Right lobe of liver (tissue), 6 donors: ENCODE measurements at regions not wholly inside any gene's neighbourhood (a gene's known extent, or its start where the extent isn't known, plus 50 kb on each side); places are given as distances from the start of the nearest gene placed in this dataset.

ENCODE experiments used
- ATAC-seq, 4 donors: fragments of 200-7000 bp; cut with Tn5 transposase; one replicate each; pipeline ENCODE4 v1.9.1; 2020; ENCODE audit warnings: mild to moderate bottlenecking in 4 of 4, moderate library complexity in 4 of 4
- DNase-seq, 3 donors: peaks; one replicate each; pipeline ENCODE4 v3.0.0-alpha.2; 2020
- H3K27ac ChIP-seq, 3 donors: fragments of 200-600 bp; one replicate each; pipeline ENCODE4 v1.8.0; 2022
- H3K27me3 ChIP-seq, 2 donors: fragments of 200-600 bp; one replicate each; pipeline ENCODE4 v1.8.0; 2022
- H3K36me3 ChIP-seq, 4 donors: fragments of 200-600 bp; sonication (generic) in 1 of 4; one replicate each; pipeline versions ENCODE4 v1.5.1 to v1.8.0; 2017 to 2022; ENCODE audit warnings: control low read depth in 1 of 4
- H3K4me1 ChIP-seq, 4 donors: fragments of 200-600 bp; sonication (generic) in 1 of 4; one replicate each; pipeline versions ENCODE4 v1.5.1 to v1.8.0; 2017 to 2022; ENCODE audit warnings: control low read depth in 1 of 4
- H3K4me3 ChIP-seq, 3 donors: fragments of 200-600 bp; one replicate each; pipeline ENCODE4 v1.8.0; 2022
- H3K9me3 ChIP-seq, 4 donors: fragments of 200-600 bp; sonication (generic) in 1 of 4; one replicate each; pipeline versions ENCODE4 v1.5.1 to v1.8.0; 2017 to 2022; ENCODE audit warnings: control low read depth in 1 of 4
- POLR2A ChIP-seq: fragments of 450-650 bp; IDR thresholded peaks from one replicate; pipeline ENCODE4 v1.6.1; 2017; ENCODE audit warnings: antibody characterized with exemption, mild to moderate bottlenecking
- WGBS: methylation state at CpG from one replicate; pipeline ENCODE4 v1.1.6; 2018; ENCODE audit warnings: low coverage, low lambda C conversion rate; ENCODE audit not compliant: insufficient coverage; ENCODE audit errors: missing lambda C conversion rate; 5-methylcytosine and 5-hydroxymethylcytosine counted together
- intact Hi-C, 2 donors: fragments of 100-400 bp; cut with DNase I; formaldehyde crosslinking; loops; one replicate each; pipeline versions ENCODE4 v1.11.2 to v1.14.1; 2022
- TF ChIP-seq, protein P1 (sequence below), 4 donors: fragments of 200-600 bp in 3 of 4; fragments of 450-650 bp in 1 of 4; IDR thresholded peaks; one replicate each; pipeline versions ENCODE4 v1.5.1 to v1.8.0; 2016 to 2022; ENCODE audit warnings: antibody characterized with exemption in 4 of 4, mild to moderate bottlenecking in 2 of 4
- donor health status: DM: no; HTN: yes; CAD: no.
- donor health status: DM: no; HTN: no; CAD: no.
- donor health status: DM: no; HTN: no; CAD: no.
- donor health status: DM: no; HTN: yes; CAD: no.
- donor health status: DM: no; HTN: yes; CAD: no.

DNA sequence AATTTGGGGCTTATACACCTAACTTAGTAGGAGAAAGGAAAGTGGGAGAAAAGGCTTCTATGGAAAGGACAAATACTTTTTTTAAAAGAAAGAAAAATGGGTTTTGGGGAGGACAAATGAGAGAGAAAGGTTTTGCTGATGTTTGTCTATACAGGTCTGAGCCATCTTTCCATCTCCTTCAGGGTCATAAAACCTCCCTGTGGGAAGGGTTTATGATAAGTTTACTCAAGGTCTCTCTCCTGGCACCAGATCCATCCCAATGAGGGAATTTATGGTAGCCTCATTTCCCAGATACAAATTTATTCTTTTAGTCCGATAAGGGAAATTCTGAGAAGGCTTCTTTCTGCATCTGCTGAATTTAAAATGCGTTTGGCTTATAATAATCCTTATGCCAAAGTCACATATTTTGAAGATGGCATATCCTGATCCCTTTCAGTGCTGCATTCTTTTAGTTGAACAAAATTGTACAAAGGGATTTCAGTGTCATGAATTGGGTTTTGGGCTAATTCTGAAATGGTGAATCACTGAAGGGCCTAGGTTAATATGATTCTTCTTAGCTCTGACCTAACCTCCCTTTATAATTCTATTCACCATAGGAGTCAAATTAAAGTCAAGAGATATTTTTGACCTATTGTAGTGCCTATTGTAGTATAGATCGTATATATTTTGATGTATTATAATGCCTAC, 173.5 kb upstream of the DYRK2 start:
- H3K4me1 ChIP-seq: no peaks in the 10 kb centered on the region
- WGBS: 84% methylated on average over 3 of the region's 3 CpGs
- intact Hi-C loops: no loop called here
- no peaks in the 10 kb centered on the region for H3K36me3 ChIP-seq
- TF ChIP-seq POLR2A: no peak
- TF ChIP-seq, protein P1, sequence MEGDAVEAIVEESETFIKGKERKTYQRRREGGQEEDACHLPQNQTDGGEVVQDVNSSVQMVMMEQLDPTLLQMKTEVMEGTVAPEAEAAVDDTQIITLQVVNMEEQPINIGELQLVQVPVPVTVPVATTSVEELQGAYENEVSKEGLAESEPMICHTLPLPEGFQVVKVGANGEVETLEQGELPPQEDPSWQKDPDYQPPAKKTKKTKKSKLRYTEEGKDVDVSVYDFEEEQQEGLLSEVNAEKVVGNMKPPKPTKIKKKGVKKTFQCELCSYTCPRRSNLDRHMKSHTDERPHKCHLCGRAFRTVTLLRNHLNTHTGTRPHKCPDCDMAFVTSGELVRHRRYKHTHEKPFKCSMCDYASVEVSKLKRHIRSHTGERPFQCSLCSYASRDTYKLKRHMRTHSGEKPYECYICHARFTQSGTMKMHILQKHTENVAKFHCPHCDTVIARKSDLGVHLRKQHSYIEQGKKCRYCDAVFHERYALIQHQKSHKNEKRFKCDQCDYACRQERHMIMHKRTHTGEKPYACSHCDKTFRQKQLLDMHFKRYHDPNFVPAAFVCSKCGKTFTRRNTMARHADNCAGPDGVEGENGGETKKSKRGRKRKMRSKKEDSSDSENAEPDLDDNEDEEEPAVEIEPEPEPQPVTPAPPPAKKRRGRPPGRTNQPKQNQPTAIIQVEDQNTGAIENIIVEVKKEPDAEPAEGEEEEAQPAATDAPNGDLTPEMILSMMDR (IDR thresholded peaks at IDR 0.05): no peak
- no peak overlapping the region for H3K27ac ChIP-seq
- H3K9me3 ChIP-seq: no peaks in the 10 kb centered on the region
- H3K4me3 ChIP-seq: no peak overlapping the region
- no peak for DNase-seq
- ATAC-seq: no peak
- H3K27me3 ChIP-seq: no peaks in the 10 kb centered on the region

DNA sequence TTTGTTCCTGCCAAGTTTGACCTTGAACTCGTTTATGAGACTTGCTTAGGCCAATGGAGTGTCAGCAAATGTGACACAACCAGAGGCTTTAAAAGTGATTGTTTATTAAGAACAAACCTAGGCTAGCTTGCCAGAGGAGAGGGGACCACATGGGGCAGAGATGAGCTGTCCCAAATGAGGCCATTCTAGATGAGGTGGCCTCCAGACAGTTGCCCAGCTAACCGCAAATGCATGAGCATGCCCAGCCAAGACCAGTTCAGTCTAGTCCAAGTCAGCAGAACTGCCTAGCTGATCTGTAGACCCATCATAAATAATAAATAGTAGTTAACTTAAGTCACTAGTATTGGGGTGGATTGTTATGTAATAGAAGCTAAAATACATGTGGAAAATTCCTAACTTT, 172.8 kb upstream of the DYRK2 start:
- no peak for DNase-seq
- no peak for ATAC-seq
- H3K27ac ChIP-seq: no peak overlapping the region

GRCh38 chr12:67477681-67478265, 170.8 kb upstream of the DYRK2 start:
- no peak for DNase-seq
- Histone ChIP-seq H3K9me3 (no peaks in the 10 kb centered on the region), H3K36me3 (no peaks in the 10 kb centered on the region), H3K4me1 (no peaks in the 10 kb centered on the region), H3K4me3 (no peak overlapping the region), H3K27ac (no peak overlapping the region), H3K27me3 (no peaks in the 10 kb centered on the region)
- ATAC-seq: no peak
- no peak for TF ChIP-seq POLR2A
- TF ChIP-seq, protein P1 (IDR thresholded peaks at IDR 0.05): no peak
- 72% methylated on average over 7 of the region's 8 CpGs for WGBS
- intact Hi-C loops: no loop called here

More for the DNA sequence above, 172.8 kb upstream of the DYRK2 start:
- H3K27me3 ChIP-seq: no peaks in the 10 kb centered on the region
- H3K4me1 ChIP-seq: no peaks in the 10 kb centered on the region
- no peaks in the 10 kb centered on the region for H3K9me3 ChIP-seq
- WGBS: 47% methylated on average over 2 of the region's 2 CpGs
- no peaks in the 10 kb centered on the region for H3K36me3 ChIP-seq
- TF ChIP-seq POLR2A: no peak
- TF ChIP-seq, protein P1 (IDR thresholded peaks at IDR 0.05): no peak
- no peak overlapping the region for H3K4me3 ChIP-seq
- intact Hi-C loops: no loop called here

DNA sequence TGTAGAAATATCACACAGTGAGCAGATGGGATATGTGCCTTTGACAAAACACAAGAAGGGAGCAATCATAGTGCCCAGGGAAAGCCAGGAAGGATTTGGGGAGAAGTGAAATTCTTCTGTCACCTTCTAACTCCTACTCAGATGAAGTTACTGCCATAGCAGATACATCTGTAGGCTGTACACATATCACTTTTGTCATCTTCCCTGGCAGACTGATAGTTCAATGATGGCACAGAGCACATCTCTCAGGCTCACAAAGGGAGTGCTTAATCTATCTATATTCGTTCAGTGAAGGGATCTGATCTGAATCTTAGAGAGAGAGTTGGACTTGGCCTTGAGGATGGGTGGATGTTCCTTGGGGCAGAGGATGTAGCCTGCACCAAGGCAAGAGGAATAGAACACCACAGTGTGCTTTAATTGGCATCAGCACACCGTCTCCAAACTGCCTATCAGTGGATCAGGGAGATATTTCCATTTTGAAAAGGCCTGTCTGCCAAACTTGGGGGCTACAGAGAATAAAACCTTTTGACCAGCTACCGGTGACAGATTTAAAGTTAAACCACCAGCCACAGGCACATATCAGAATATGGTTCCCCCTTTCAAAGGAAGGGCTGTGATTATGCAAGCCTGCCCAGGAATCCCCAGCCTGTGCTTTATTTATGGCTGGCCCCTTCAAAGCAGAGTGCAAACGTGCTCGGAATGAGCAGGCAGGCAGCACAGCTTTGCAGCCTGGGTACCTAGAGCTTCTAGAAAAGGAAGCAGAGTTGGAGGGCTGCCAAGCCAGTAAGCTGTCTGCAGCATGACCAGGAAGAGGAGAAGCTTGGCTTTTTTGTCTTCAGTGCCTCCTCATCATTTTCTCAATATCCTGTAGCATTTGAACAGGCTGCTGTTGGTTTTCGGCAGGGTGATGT, 165.5 kb upstream of the DYRK2 start:
- no peaks in the 10 kb centered on the region for H3K36me3 ChIP-seq
- ATAC-seq (peak; percentile 38 to 54 (median 48)), DNase-seq (peak in 2 of 3 donors; percentile 59 to 62)
- no peak overlapping the region for H3K27ac ChIP-seq
- WGBS: 28% methylated on average over 4 of the region's 6 CpGs
- no peak overlapping the region for H3K4me3 ChIP-seq
- no peak for TF ChIP-seq POLR2A
- TF ChIP-seq, protein P1 (IDR thresholded peaks at IDR 0.05): no peak
- intact Hi-C loops: no loop called here
- no peaks in the 10 kb centered on the region for H3K4me1 ChIP-seq
- no peaks in the 10 kb centered on the region for H3K27me3 ChIP-seq
- no peaks in the 10 kb centered on the region for H3K9me3 ChIP-seq
